CD4-positive, CD25-positive, alpha-beta regulatory T cell (primary cell): ENCODE measurements at regions not wholly inside any gene's neighbourhood (a gene's known extent, or its start where the extent isn't known, plus 50 kb on each side); places are given as distances from the start of the nearest gene placed in this dataset.

ENCODE experiments used
- ATAC-seq, 2 donors: fragments of 150-1000 bp; cut with Tn5 transposase; one replicate each; pipeline ENCODE4 v1.10.0; 2021; ENCODE audit warnings: low read depth in 2 of 2, moderate number of reproducible peaks in 2 of 2, moderate library complexity in 1 of 2
- DNase-seq, 3 donors: peaks; one replicate each; pipeline versions ENCODE4 v3.0.0 to v3.0.0-alpha.2; 2012 to 2022; ENCODE audit warnings: mixed read lengths in 1 of 3
- H3K27ac ChIP-seq: one replicate; pipeline ENCODE4 v1.7.0; 2013; ENCODE audit warnings: mild to moderate bottlenecking, low read length; ENCODE audit not compliant: insufficient read depth, poor library complexity, severe bottlenecking
- H3K27me3 ChIP-seq: one replicate; pipeline ENCODE4 v1.7.0; 2013; ENCODE audit warnings: low read length; ENCODE audit not compliant: control insufficient read depth, insufficient read depth
- H3K36me3 ChIP-seq: one replicate; pipeline ENCODE4 v1.7.0; 2013; ENCODE audit warnings: mild to moderate bottlenecking, low read length, moderate library complexity; ENCODE audit not compliant: control insufficient read depth, insufficient read depth
- H3K4me1 ChIP-seq: 2 replicates; pipeline ENCODE4 v1.7.0; 2013; ENCODE audit warnings: mild to moderate bottlenecking, low read length; ENCODE audit not compliant: insufficient read depth, control insufficient read depth, poor library complexity, severe bottlenecking
- H3K4me3 ChIP-seq: one replicate; pipeline ENCODE4 v1.7.0; 2013; ENCODE audit warnings: low read depth, mild to moderate bottlenecking, low read length, moderate library complexity
- H3K9me3 ChIP-seq, 2 experiments: 1 replicate in 1 of 2; 2 replicates in 1 of 2; pipeline ENCODE4 v1.7.0; 2013; ENCODE audit warnings: low read length in 2 of 2, mild to moderate bottlenecking in 1 of 2, moderate library complexity in 1 of 2; ENCODE audit not compliant: control insufficient read depth in 2 of 2
- H3K27ac Mint-ChIP-seq, 3 donors: one replicate each; pipeline ENCODE4 v1.8.0; 2020 to 2022; ENCODE audit warnings: mild to moderate bottlenecking in 3 of 3, mixed read lengths in 3 of 3, moderate library complexity in 2 of 3
- H3K27me3 Mint-ChIP-seq: one replicate; pipeline ENCODE4 v1.8.0; 2022; ENCODE audit warnings: mild to moderate bottlenecking, mixed read lengths
- H3K36me3 Mint-ChIP-seq: one replicate; pipeline ENCODE4 v1.8.0; 2020; ENCODE audit warnings: mixed read lengths
- H3K4me1 Mint-ChIP-seq, 4 donors: one replicate each; pipeline ENCODE4 v1.8.0; 2020 to 2022; ENCODE audit warnings: mixed read lengths in 4 of 4, mild to moderate bottlenecking in 1 of 4
- H3K4me3 Mint-ChIP-seq, 4 donors: one replicate each; pipeline ENCODE4 v1.8.0; 2020 to 2022; ENCODE audit warnings: mild to moderate bottlenecking in 4 of 4, mixed read lengths in 4 of 4, moderate library complexity in 3 of 4
- H3K9me3 Mint-ChIP-seq, 7 donors: one replicate each; pipeline ENCODE4 v1.8.0; 2020 to 2022; ENCODE audit warnings: mixed read lengths in 7 of 7, mild to moderate bottlenecking in 3 of 7, moderate library complexity in 2 of 7

- Histone ChIP-seq H3K36me3 (no peaks in the 10 kb centered on the region), H3K4me3 (no peak overlapping the region), H3K4me1 (no peaks in the 10 kb centered on the region), H3K27ac (no peak overlapping the region), H3K27me3 (no peaks in the 10 kb centered on the region), H3K9me3 (no peaks in the 10 kb centered on the region)
- Mint-ChIP-seq H3K4me1 (no peaks in the 10 kb centered on the region), H3K4me3 (no peak overlapping the region), H3K9me3 (peaks cover 0 to 2% (median 0%) of the 10 kb centered on the region in 7 donors), H3K27me3 (peaks cover 4% of the 10 kb centered on the region), H3K36me3 (no peaks in the 10 kb centered on the region), H3K27ac (no peak overlapping the region)
- DNase-seq (no peak), ATAC-seq (no peak)
These were observed 201.2 kb downstream of the CMPK2 start for GRCh38 chr2:6664332-6665061.

DNA sequence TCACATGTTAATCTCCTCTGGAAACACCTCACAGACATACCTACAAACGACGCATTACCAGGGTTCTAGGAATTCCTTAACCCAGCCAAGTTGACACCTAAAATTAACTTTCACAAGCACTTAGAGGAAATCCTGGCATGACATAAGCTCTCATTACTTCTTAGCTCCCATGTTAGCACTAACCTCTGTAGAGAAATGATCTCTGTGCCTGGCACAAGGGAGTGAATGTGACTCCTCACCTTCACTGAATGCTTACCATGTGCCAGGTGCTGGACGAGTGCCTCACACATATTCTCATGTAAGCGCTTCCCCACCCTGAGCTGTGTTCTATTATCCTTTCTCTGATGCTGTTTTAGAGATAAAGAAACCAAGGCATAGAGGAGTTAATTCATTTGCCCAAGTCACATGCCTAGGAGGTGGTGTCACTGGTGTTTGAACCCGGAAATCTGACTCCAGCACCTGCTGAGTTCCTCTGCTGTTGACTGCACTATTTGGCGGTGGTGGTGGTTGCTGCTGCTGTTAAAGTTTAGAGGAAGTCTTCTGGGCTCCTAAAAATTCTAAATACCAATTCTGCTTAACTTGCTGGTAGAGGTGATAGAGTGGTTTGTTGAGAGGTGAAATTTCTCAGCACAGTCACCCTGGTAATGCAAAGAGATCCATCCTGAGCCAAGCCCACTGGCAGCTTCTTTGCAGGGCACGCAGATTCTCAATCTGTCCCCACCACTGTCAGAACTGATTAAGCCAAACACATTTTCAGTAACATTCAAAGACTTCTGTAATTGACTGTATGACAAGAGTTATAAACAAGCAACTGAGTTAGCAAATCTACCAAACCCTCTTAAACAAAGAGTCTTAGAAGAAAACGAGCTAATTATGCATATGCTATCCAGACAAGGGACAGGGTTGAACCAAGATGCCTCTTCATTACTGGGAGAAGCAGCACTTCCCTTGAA lies 200.3 kb downstream of the CMPK2 start:
- Mint-ChIP-seq H3K4me3 (no peak overlapping the region), H3K9me3 (peaks cover 0 to 2% (median 0%) of the 10 kb centered on the region in 7 donors), H3K27ac (no peak overlapping the region), H3K36me3 (no peaks in the 10 kb centered on the region), H3K27me3 (peaks cover 4% of the 10 kb centered on the region), H3K4me1 (no peaks in the 10 kb centered on the region)
- H3K4me1 ChIP-seq, result no peaks in the 10 kb centered on the region
- no peaks in the 10 kb centered on the region for H3K9me3 ChIP-seq
- no peak overlapping the region for H3K27ac ChIP-seq
- no peaks in the 10 kb centered on the region for H3K27me3 ChIP-seq
- H3K36me3 ChIP-seq, result no peaks in the 10 kb centered on the region
- no peak overlapping the region for H3K4me3 ChIP-seq
- DNase-seq, result no peak
- no peak for ATAC-seq

DNA sequence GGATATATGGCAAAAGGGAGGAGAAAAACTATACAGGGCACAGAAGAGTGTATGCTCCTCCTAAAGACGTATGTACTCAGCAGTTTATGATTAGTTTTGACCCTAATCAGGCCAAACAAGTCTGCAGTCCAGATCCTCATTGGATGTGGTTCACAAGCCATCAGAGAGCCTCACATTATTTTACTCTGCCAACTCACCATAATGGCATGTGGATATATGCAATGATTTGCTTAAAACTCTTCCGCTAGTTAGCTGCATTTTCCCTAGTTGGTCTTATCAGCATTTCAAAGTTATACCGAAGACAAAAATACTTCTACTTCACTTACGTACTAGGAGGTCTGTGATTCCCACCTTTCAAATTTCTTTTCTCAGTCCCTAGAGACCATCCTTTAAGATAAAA lies 198.4 kb downstream of the CMPK2 start:
- Histone ChIP-seq H3K27me3 (no peaks in the 10 kb centered on the region), H3K9me3 (no peaks in the 10 kb centered on the region), H3K4me3 (no peak overlapping the region), H3K27ac (no peak overlapping the region), H3K36me3 (no peaks in the 10 kb centered on the region), H3K4me1 (no peaks in the 10 kb centered on the region)
- Mint-ChIP-seq H3K27ac (no peak overlapping the region), H3K27me3 (peaks cover 4% of the 10 kb centered on the region), H3K36me3 (no peaks in the 10 kb centered on the region), H3K4me1 (no peaks in the 10 kb centered on the region), H3K4me3 (no peak overlapping the region), H3K9me3 (peaks cover 0 to 2% (median 0%) of the 10 kb centered on the region in 7 donors)
- no peak for DNase-seq
- no peak for ATAC-seq

- H3K4me1 ChIP-seq, result no peaks in the 10 kb centered on the region
- no peak overlapping the region for H3K27ac ChIP-seq
- H3K4me1 Mint-ChIP-seq, result no peaks in the 10 kb centered on the region
- no peaks in the 10 kb centered on the region for H3K27me3 ChIP-seq
- no peak for ATAC-seq
- H3K9me3 Mint-ChIP-seq, result no peaks in the 10 kb centered on the region
- DNase-seq, result no peak
- H3K4me3 ChIP-seq, result no peak overlapping the region
- H3K9me3 ChIP-seq, result no peaks in the 10 kb centered on the region
- H3K36me3 Mint-ChIP-seq, result no peaks in the 10 kb centered on the region
- H3K36me3 ChIP-seq, result no peaks in the 10 kb centered on the region
- H3K27ac Mint-ChIP-seq, result no peak overlapping the region
- H3K4me3 Mint-ChIP-seq, result no peak overlapping the region
- no peaks in the 10 kb centered on the region for H3K27me3 Mint-ChIP-seq
These were observed 193.8 kb downstream of the CMPK2 start for GRCh38 chr2:6671913-6672312.

GRCh38 chr2:6674381-6674780 lies 191.3 kb downstream of the CMPK2 start:
- no peaks in the 10 kb centered on the region for H3K9me3 ChIP-seq
- H3K4me1 Mint-ChIP-seq, result no peaks in the 10 kb centered on the region
- no peak overlapping the region for H3K4me3 Mint-ChIP-seq
- no peaks in the 10 kb centered on the region for H3K27me3 ChIP-seq
- H3K27ac ChIP-seq, result no peak overlapping the region
- ATAC-seq, result no peak
- DNase-seq, result no peak
- no peaks in the 10 kb centered on the region for H3K9me3 Mint-ChIP-seq
- H3K4me3 ChIP-seq, result no peak overlapping the region
- no peaks in the 10 kb centered on the region for H3K4me1 ChIP-seq
- no peak overlapping the region for H3K27ac Mint-ChIP-seq
- no peaks in the 10 kb centered on the region for H3K36me3 Mint-ChIP-seq
- H3K27me3 Mint-ChIP-seq, result no peaks in the 10 kb centered on the region
- no peaks in the 10 kb centered on the region for H3K36me3 ChIP-seq

DNA sequence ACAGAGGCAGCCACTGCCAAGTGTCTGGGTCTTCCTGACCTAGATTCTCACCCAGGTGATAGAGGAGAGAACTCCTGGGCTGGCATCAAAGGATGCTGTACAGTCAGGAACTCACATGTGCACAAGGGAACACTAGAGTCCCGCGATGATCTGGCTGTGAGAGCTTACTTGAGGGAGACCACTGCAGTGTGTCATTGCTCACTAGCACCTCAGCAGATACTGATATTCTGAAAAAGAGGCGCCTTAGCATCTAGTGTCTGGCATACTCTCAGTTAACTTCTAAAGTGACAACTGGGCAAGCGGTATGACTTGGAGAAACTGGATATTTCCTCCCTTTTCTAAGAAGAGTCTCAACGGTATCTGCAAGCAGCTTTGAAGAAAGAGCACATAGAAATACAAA lies 189.9 kb downstream of the CMPK2 start:
- no peaks in the 10 kb centered on the region for H3K27me3 Mint-ChIP-seq
- H3K4me1 Mint-ChIP-seq, result no peaks in the 10 kb centered on the region

GRCh38 chr2:6676241-6676640 lies 189.5 kb downstream of the CMPK2 start:
- H3K9me3 Mint-ChIP-seq, result no peaks in the 10 kb centered on the region
- Histone ChIP-seq H3K36me3 (no peaks in the 10 kb centered on the region), H3K27me3 (no peaks in the 10 kb centered on the region), H3K27ac (no peak overlapping the region), H3K4me1 (no peaks in the 10 kb centered on the region), H3K9me3 (no peaks in the 10 kb centered on the region), H3K4me3 (no peak overlapping the region)
- no peaks in the 10 kb centered on the region for H3K4me1 Mint-ChIP-seq
- H3K36me3 Mint-ChIP-seq, result no peaks in the 10 kb centered on the region
- no peaks in the 10 kb centered on the region for H3K27me3 Mint-ChIP-seq
- DNase-seq, result no peak
- no peak for ATAC-seq
- H3K27ac Mint-ChIP-seq, result no peak overlapping the region
- no peak overlapping the region for H3K4me3 Mint-ChIP-seq

More for the DNA sequence above, 189.9 kb downstream of the CMPK2 start:
- ATAC-seq (no peak), DNase-seq (no peak)
- Histone ChIP-seq H3K4me1 (no peaks in the 10 kb centered on the region), H3K9me3 (no peaks in the 10 kb centered on the region), H3K4me3 (no peak overlapping the region), H3K36me3 (no peaks in the 10 kb centered on the region), H3K27me3 (no peaks in the 10 kb centered on the region), H3K27ac (no peak overlapping the region)
- Mint-ChIP-seq H3K36me3 (no peaks in the 10 kb centered on the region), H3K27ac (no peak overlapping the region), H3K4me3 (no peak overlapping the region), H3K9me3 (no peaks in the 10 kb centered on the region)
